H9 (cell line): ENCODE measurements at regions not wholly inside any gene's neighbourhood (a gene's known extent, or its start where the extent isn't known, plus 50 kb on each side); places are given as distances from the start of the nearest gene placed in this dataset.

Source experiments
- DNase-seq: peaks from one replicate; pipeline ENCODE4 v3.0.0-alpha.2; 2017
- H2AFZ ChIP-seq: one replicate; pipeline ENCODE4 v1.6.1; 2013; ENCODE audit warnings: mild to moderate bottlenecking, low read length, control low read depth, moderate library complexity
- H2AK5ac ChIP-seq: 2 replicates; pipeline ENCODE4 v1.6.1; 2013; ENCODE audit warnings: low read length, control low read depth, mixed read lengths; ENCODE audit not compliant: insufficient read length
- H2BK120ac ChIP-seq: one replicate; pipeline ENCODE4 v1.6.1; 2013; ENCODE audit warnings: low read depth, mild to moderate bottlenecking, low read length, control low read depth, inconsistent platforms; ENCODE audit not compliant: poor library complexity, severe bottlenecking
- H2BK12ac ChIP-seq: 2 replicates; pipeline ENCODE4 v1.6.1; 2013; ENCODE audit warnings: low read length, control low read depth, mixed read lengths, low read depth; ENCODE audit not compliant: insufficient read length
- H2BK15ac ChIP-seq: 2 replicates; pipeline ENCODE4 v1.6.1; 2013; ENCODE audit warnings: low read depth, low read length, control low read depth
- H2BK20ac ChIP-seq: one replicate; pipeline ENCODE4 v1.6.1; 2013; ENCODE audit warnings: low read depth, mild to moderate bottlenecking, low read length, control low read depth, inconsistent platforms; ENCODE audit not compliant: poor library complexity, severe bottlenecking
- H2BK5ac ChIP-seq: 2 replicates; pipeline ENCODE4 v1.6.1; 2013; ENCODE audit warnings: low read length, control low read depth, mixed read lengths; ENCODE audit not compliant: insufficient read length
- H3K14ac ChIP-seq: 2 replicates; pipeline ENCODE4 v1.6.1; 2013; ENCODE audit warnings: low read length, control low read depth; ENCODE audit not compliant: insufficient read depth
- H3K18ac ChIP-seq: 2 replicates; pipeline ENCODE4 v1.6.1; 2013; ENCODE audit warnings: low read depth, mild to moderate bottlenecking, mixed read lengths, low read length, control low read depth; ENCODE audit not compliant: insufficient read length
- H3K23ac ChIP-seq: 2 replicates; pipeline ENCODE4 v1.6.1; 2013; ENCODE audit warnings: low read length, control low read depth, mixed read lengths, low read depth; ENCODE audit not compliant: insufficient read length
- H3K23me2 ChIP-seq: 2 replicates; pipeline ENCODE4 v1.6.1; 2013; ENCODE audit warnings: low read depth, mild to moderate bottlenecking, mixed read lengths, low read length, control low read depth; ENCODE audit not compliant: insufficient read length, poor library complexity, severe bottlenecking
- H3K27ac ChIP-seq: 2 replicates; pipeline ENCODE4 v1.5.1; 2013; ENCODE audit warnings: low read length, control low read depth, mixed read lengths, low read depth; ENCODE audit not compliant: insufficient read length
- H3K27me3 ChIP-seq: 2 replicates; pipeline ENCODE4 v1.6.1; 2013; ENCODE audit warnings: low read length, control low read depth, inconsistent platforms; ENCODE audit not compliant: insufficient read depth
- H3K4ac ChIP-seq: 2 replicates; pipeline ENCODE4 v1.6.1; 2013; ENCODE audit warnings: low read depth, mild to moderate bottlenecking, control low read depth, inconsistent platforms, low read length, moderate library complexity
- H3K4me1 ChIP-seq: 2 replicates; pipeline ENCODE4 v1.6.1; 2013; ENCODE audit warnings: low read length, control low read depth, inconsistent platforms; ENCODE audit not compliant: insufficient read depth
- H3K4me2 ChIP-seq: 2 replicates; pipeline ENCODE4 v1.6.1; 2013; ENCODE audit warnings: low read length, control low read depth, mixed read lengths; ENCODE audit not compliant: insufficient read length, insufficient read depth
- H3K56ac ChIP-seq: 2 replicates; pipeline ENCODE4 v1.6.1; 2013; ENCODE audit warnings: low read depth, mild to moderate bottlenecking, mixed read lengths, low read length, control low read depth; ENCODE audit not compliant: insufficient read length
- H3K79me1 ChIP-seq: 2 replicates; pipeline ENCODE4 v1.6.1; 2013; ENCODE audit warnings: low read depth, mild to moderate bottlenecking, moderate library complexity, low read length, control low read depth, inconsistent platforms; ENCODE audit not compliant: insufficient read depth, poor library complexity, severe bottlenecking
- H3K79me2 ChIP-seq: 2 replicates; pipeline ENCODE4 v1.6.1; 2013; ENCODE audit warnings: low read length, control low read depth, inconsistent platforms; ENCODE audit not compliant: insufficient read depth
- H3K9ac ChIP-seq: 2 replicates; pipeline ENCODE4 v1.6.1; 2013; ENCODE audit warnings: low read length, control low read depth, mixed read lengths; ENCODE audit not compliant: insufficient read length; ENCODE audit errors: extremely low read depth
- H3K9me3 ChIP-seq: one replicate; pipeline ENCODE4 v1.6.1; 2013; ENCODE audit warnings: low read depth, low read length, inconsistent platforms; ENCODE audit not compliant: control insufficient read depth
- H3T11ph ChIP-seq: one replicate; pipeline ENCODE4 v1.6.1; 2013; ENCODE audit warnings: mild to moderate bottlenecking, low read length, control low read depth, inconsistent platforms
- H4K20me1 ChIP-seq: one replicate; pipeline ENCODE4 v1.6.1; 2013; ENCODE audit not compliant: control insufficient read depth, insufficient read length, insufficient read depth
- H4K5ac ChIP-seq: 2 replicates; pipeline ENCODE4 v1.6.1; 2013; ENCODE audit warnings: low read depth, mild to moderate bottlenecking, mixed read lengths, low read length, control low read depth; ENCODE audit not compliant: insufficient read length
- H4K8ac ChIP-seq: replicated peaks from 2 replicates; pipeline ENCODE4 v1.6.1; 2013; ENCODE audit warnings: low read length, control low read depth, mixed read lengths, low read depth; ENCODE audit not compliant: insufficient read length
- H4K91ac ChIP-seq: 2 replicates; pipeline ENCODE4 v1.6.1; 2013; ENCODE audit warnings: low read depth, mild to moderate bottlenecking, moderate library complexity, mixed read lengths, low read length, control low read depth; ENCODE audit not compliant: insufficient read length
- H3K27ac Mint-ChIP-seq, 3 experiments: 2 replicates in 2 of 3; 3 replicates in 1 of 3; pipeline ENCODE4 v1.8.0; 2020 to 2021; ENCODE audit warnings: mixed read lengths in 3 of 3, mild to moderate bottlenecking in 1 of 3, moderate library complexity in 1 of 3
- H3K27me3 Mint-ChIP-seq: 2 replicates; pipeline ENCODE4 v1.8.0; 2021; ENCODE audit warnings: low read depth, mild to moderate bottlenecking, moderate library complexity, mixed read lengths
- H3K36me3 Mint-ChIP-seq, 3 experiments: 2 replicates in 2 of 3; 3 replicates in 1 of 3; pipeline ENCODE4 v1.8.0; 2020 to 2021; ENCODE audit warnings: low read depth in 3 of 3, mixed read lengths in 3 of 3; ENCODE audit not compliant: insufficient read depth in 1 of 3
- H3K4me1 Mint-ChIP-seq, 2 experiments: 2 replicates each; pipeline ENCODE4 v1.8.0; 2020; ENCODE audit warnings: mixed read lengths in 2 of 2
- H3K4me3 Mint-ChIP-seq, 2 experiments: 2 replicates in 1 of 2; 3 replicates in 1 of 2; pipeline ENCODE4 v1.8.0; 2020 to 2021; ENCODE audit warnings: mild to moderate bottlenecking in 2 of 2, mixed read lengths in 2 of 2, moderate library complexity in 1 of 2
- H3K9me3 Mint-ChIP-seq, 2 experiments: 2 replicates in 1 of 2; 3 replicates in 1 of 2; pipeline ENCODE4 v1.8.0; 2020; ENCODE audit warnings: mild to moderate bottlenecking in 2 of 2, mixed read lengths in 2 of 2, moderate library complexity in 1 of 2
- CTCF ChIP-seq: fragments of 200-600 bp; sonication (generic); conservative IDR thresholded peaks from 3 replicates; pipeline ENCODE4 v1.8.0; 2021; ENCODE audit warnings: antibody characterized with exemption, mild to moderate bottlenecking

DNA sequence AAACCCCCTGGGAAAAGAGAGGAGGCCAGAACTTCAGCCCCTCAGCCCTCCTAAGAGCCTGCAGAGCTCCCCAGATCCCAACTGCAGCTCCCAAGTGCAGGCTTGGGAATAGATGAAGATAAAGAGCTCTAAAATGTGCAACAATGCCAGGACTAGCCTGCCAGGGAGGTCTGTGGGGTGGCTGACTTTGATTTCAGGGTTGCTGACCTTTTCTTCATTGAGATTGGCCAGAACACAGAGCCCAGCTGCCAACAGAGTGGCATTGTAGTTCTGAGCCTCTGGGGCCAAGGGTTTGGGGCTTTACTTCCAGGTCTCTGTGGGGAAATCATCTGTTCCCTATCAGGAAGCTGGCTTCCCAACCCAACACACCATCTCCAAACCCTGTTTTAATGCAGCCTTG lies 120.6 kb downstream of the COPRS start:
- H2BK12ac ChIP-seq: no peak overlapping the region
- H3T11ph ChIP-seq: no peak overlapping the region
- H3K18ac ChIP-seq: no peak overlapping the region
- H3K4me1 ChIP-seq: no peaks in the 10 kb centered on the region
- H2AFZ ChIP-seq: no peak overlapping the region
- no peak overlapping the region for H4K91ac ChIP-seq
- no peak overlapping the region for H2BK120ac ChIP-seq
- H3K4me2 ChIP-seq: no peak overlapping the region
- H3K27ac Mint-ChIP-seq: no peak overlapping the region; a peak in 1 of 7 replicates
- H4K8ac ChIP-seq: no peak overlapping the region
- H3K9ac ChIP-seq: no peak overlapping the region
- no peak for TF ChIP-seq CTCF
- no peak overlapping the region for H3K4ac ChIP-seq
- no peak overlapping the region for H2BK20ac ChIP-seq
- H3K27me3 ChIP-seq: no peaks in the 10 kb centered on the region
- no peak overlapping the region for H3K23ac ChIP-seq
- no peak overlapping the region for H4K5ac ChIP-seq
- no peak overlapping the region for H3K27ac ChIP-seq
- H3K14ac ChIP-seq: no peak overlapping the region
- H3K4me1 Mint-ChIP-seq: peaks cover 4 to 10% of the 10 kb centered on the region in 2 experiments
- no peaks in the 10 kb centered on the region for H3K23me2 ChIP-seq
- no peak overlapping the region for H2BK5ac ChIP-seq
- H3K79me2 ChIP-seq: no peaks in the 10 kb centered on the region
- no peaks in the 10 kb centered on the region for H3K9me3 Mint-ChIP-seq
- no peaks in the 10 kb centered on the region for H3K36me3 Mint-ChIP-seq
- no peaks in the 10 kb centered on the region for H3K79me1 ChIP-seq
- H3K27me3 Mint-ChIP-seq: no peaks in the 10 kb centered on the region; the same call in 1 of the 2 replicates
- H2AK5ac ChIP-seq: no peak overlapping the region
- DNase-seq: no peak
- H3K56ac ChIP-seq: no peak overlapping the region
- no peak overlapping the region for H2BK15ac ChIP-seq
- H3K9me3 ChIP-seq: no peaks in the 10 kb centered on the region
- H3K4me3 Mint-ChIP-seq: no peak overlapping the region
- no peaks in the 10 kb centered on the region for H4K20me1 ChIP-seq
